ENCODE measurements at regions not wholly inside any gene's neighbourhood (a gene's known extent, or its start where the extent isn't known, plus 50 kb on each side); places are given as distances from the start of the nearest gene placed in this dataset.

DNA sequence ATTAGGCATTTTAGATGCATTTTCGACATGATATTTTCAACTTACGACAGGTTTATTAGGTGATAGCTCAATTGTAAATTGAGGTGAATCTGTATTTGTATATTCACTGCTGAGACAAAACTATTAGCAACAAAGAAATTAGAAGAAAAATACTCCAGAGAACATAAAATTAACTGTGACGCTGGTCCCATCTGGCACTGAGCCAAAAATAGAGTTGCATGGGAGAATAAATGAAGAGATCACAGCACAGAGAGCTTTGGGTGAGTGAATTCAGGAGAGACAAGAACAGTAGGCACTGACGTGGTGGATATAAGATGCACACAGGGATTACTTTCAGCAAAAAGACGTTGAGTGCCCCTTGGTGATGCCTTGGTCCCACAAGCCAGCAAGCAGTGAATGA is 306.2 kb upstream of the RAB6C start:
- DNase-seq (ENCODE audit: extremely low read depth in 1 of 4, low spot score in 3 of 4) (no peak), ATAC-seq (no peak), FAIRE-seq (no peak)
- Histone ChIP-seq H3K36me3 (ENCODE audit: control insufficient read depth, insufficient read depth, low read length) (no peaks in the 10 kb centered on the region), H3K79me2 (ENCODE audit: control insufficient read depth, insufficient read depth, low read length) (no peaks in the 10 kb centered on the region), H3K4me3 (no peak overlapping the region), H2AFZ (ENCODE audit: low read depth, low read length) (no peak overlapping the region), H3K9ac (ENCODE audit: insufficient read depth in 1 of 2, low read depth in 2 of 2, low read length in 2 of 2) (no peak overlapping the region), H3K27ac (ENCODE audit: extremely low read depth, low read depth, low read length) (no peak overlapping the region), H3K4me1 (replicated peaks in 1 of 2; ENCODE audit: control insufficient read depth in 2 of 2, insufficient read depth in 2 of 2, low read length in 2 of 2) (no peaks in the 10 kb centered on the region), H3K9me3 (replicated peaks; ENCODE audit: control insufficient read depth, insufficient read depth, low read depth, low read length) (no peaks in the 10 kb centered on the region), H3K27me3 (ENCODE audit: control insufficient read depth in 2 of 2, insufficient read depth in 2 of 2, low read length in 2 of 2) (peaks cover 3 to 6% of the 10 kb centered on the region in 2 experiments; a peak in 3 of 5 replicates), H3K9me1 (ENCODE audit: control insufficient read depth, insufficient read depth, low read length) (no peaks in the 10 kb centered on the region), H4K20me1 (replicated peaks; ENCODE audit: control insufficient read depth, insufficient read depth, low read length) (no peaks in the 10 kb centered on the region), H3K4me2 (ENCODE audit: insufficient read depth, low read length) (no peak overlapping the region)
- TF ChIP-seq, protein P1, sequence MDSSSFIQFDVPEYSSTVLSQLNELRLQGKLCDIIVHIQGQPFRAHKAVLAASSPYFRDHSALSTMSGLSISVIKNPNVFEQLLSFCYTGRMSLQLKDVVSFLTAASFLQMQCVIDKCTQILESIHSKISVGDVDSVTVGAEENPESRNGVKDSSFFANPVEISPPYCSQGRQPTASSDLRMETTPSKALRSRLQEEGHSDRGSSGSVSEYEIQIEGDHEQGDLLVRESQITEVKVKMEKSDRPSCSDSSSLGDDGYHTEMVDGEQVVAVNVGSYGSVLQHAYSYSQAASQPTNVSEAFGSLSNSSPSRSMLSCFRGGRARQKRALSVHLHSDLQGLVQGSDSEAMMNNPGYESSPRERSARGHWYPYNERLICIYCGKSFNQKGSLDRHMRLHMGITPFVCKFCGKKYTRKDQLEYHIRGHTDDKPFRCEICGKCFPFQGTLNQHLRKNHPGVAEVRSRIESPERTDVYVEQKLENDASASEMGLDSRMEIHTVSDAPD (CRISPR knock-in tag; IDR thresholded peaks at IDR 0.05), result no peak
- TF ChIP-seq ZNF551 (CRISPR knock-in tag; IDR thresholded peaks at IDR 0.05) (no peak), HNRNPK (IDR thresholded peaks at IDR 0.05; ENCODE audit: low read depth, low read length, poor library complexity, severe bottlenecking) (no peak), NFIX (CRISPR knock-in tag; IDR thresholded peaks at IDR 0.05; ENCODE audit: low read depth) (peak; percentile 92), NFIC (IDR thresholded peaks at IDR 0.05) (peak; percentile 98), STAG1 (CRISPR knock-in tag; IDR thresholded peaks at IDR 0.05; ENCODE audit: borderline replicate concordance) (no peak), KAT7 (CRISPR knock-in tag; IDR thresholded peaks at IDR 0.05; ENCODE audit: borderline replicate concordance) (no peak)
- TF ChIP-seq, protein P2, sequence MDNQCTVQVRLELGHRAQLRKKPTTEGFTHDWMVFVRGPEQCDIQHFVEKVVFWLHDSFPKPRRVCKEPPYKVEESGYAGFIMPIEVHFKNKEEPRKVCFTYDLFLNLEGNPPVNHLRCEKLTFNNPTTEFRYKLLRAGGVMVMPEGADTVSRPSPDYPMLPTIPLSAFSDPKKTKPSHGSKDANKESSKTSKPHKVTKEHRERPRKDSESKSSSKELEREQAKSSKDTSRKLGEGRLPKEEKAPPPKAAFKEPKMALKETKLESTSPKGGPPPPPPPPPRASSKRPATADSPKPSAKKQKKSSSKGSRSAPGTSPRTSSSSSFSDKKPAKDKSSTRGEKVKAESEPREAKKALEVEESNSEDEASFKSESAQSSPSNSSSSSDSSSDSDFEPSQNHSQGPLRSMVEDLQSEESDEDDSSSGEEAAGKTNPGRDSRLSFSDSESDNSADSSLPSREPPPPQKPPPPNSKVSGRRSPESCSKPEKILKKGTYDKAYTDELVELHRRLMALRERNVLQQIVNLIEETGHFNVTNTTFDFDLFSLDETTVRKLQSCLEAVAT (IDR thresholded peaks at IDR 0.05), result no peak
- in situ Hi-C loops (cut with MboI), result no loop called here
- WGBS (ENCODE audit: insufficient coverage, low coverage, missing lambda C conversion rate), result 1% methylated on average over 5 of the region's 5 CpGs
- ChIA-PET POLR2A (no interaction called here), CTCF (ENCODE audit: low intra/inter-chr PET ratio) (no interaction called here)
- intact Hi-C loops (cut with micrococcal nuclease), result no loop called here
- no TSS peak for BruUV-seq (replicated peaks)
